ENCODE measurements at regions not wholly inside any gene's neighbourhood (a gene's known extent, or its start where the extent isn't known, plus 50 kb on each side); places are given as distances from the start of the nearest gene placed in this dataset.
"Not testable (repeated sequence)": the region's sequence is repeated elsewhere in the genome, so short reads cannot be mapped to it uniquely, and the experiment has no call there.

DNA sequence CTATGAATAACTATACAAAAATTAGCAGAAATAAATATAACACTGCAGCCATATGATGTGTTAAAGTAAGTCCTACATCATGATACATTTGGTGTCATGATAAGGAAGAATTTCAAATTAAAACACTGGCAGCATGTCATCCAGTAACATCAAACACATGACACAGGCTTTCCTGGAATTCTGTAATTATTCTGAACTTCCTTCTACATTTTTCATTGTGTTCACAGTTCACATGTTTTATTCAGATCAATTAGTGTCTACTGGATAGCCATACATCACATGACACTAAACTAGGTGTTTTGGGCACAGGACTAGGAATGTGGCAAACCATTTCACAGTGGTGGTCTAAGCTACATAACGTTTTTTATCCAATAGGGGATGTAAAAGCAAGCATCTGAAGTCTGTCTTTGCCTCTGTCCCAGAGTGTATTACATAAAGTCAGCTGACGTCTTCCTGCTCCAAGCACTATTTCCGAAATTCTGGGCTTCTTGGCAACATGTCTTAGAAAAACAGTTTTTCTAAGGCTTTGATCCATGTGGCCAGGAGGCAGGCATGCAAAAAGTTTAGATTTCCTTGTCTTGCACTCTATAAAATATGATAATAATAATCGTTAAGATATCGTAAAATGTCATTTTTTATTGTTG lies 707.9 kb downstream of the CENPC start:
- no peak for DNase-seq (ENCODE audit: low read depth)

DNA sequence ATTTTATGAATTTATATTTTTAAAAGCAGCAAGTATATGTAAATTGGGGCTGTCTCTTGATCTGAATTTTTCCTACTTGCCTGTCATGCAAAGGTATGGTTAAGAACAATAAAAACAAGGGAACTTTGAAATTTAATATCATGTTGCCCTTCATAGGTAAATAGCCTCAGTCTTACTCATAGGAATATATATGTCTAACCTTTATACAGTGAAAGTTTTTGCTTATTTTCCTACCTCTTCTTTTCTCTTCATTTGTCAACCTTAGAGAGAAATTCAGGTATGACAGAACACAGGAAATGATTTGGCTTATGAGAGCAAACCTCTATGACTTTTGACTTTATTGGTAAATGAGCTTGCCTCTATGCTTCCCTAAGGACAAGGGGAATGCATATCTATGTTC lies 716.0 kb downstream of the CENPC start:
- DNase-seq (ENCODE audit: low read depth) = no peak

- no peak for DNase-seq (ENCODE audit: low read depth)
Measured at GRCh38 chr4:66820681-66821080, 724.6 kb downstream of the CENPC start.

GRCh38 chr4:66814277-66814676 lies 731.0 kb downstream of the CENPC start:
- DNase-seq (ENCODE audit: low read depth) = no peak

DNA sequence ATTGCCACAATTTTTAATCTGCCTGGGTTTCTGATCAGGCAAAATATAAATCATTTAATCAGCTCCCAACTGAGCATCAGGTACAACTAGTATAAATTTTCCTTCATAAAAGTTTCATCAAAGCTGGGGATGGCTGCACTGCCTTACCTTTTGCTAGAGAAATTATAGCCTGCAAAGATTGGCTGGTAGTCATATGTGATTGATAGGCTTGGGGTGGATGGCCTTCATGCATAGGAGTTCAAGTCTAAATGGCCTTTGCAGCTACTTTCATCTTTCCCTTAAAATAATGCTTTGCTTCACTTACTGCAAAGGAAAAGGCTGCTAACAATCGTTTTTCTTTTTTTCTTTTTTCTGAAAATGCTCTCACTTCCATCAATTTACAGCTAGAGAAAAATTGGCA lies 739.7 kb downstream of the CENPC start:
- no peak for DNase-seq (ENCODE audit: low read depth)

DNA sequence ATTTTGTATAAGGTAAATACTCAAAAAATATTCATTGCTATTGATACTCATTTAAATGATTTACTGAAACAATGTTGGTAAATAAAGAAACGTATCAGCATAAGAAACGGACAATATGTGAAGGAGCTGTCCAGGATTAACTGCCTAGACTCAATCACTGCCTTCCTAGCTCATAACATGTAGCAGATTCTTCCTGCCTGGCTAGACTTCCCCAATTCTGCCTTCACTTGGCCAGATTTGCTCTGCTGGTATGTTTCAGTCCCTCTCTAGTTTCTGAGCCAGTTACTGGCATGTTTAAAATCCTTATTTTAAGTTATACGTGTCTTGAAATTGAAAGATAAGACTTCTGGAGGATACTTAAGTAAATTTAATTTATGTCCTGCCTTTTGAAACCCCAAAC lies 740.3 kb downstream of the CENPC start:
- DNase-seq (ENCODE audit: low read depth) = no peak

- no peak for DNase-seq (ENCODE audit: low read depth)
Measured at GRCh38 chr4:66797608-66798007, 747.7 kb downstream of the CENPC start.

DNA sequence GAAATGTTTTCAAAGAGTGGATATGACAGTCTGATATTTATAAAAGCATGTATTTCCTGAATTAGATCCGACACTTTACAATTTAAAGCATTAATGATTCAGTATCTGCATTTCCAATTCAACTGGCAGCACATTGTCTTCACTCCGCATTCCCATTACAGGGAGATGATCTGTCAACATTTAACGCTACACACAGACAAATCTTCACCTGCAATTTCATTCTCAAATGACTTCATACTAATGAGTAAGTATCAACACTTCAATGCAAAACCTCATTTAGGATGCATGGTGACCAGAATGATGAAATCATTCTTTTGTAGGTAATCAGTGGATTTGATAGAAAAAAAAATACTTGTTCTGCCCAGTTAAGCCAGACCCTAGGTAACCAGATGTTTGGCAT lies 749.6 kb downstream of the CENPC start:
- DNase-seq (ENCODE audit: low read depth) = no peak

DNA sequence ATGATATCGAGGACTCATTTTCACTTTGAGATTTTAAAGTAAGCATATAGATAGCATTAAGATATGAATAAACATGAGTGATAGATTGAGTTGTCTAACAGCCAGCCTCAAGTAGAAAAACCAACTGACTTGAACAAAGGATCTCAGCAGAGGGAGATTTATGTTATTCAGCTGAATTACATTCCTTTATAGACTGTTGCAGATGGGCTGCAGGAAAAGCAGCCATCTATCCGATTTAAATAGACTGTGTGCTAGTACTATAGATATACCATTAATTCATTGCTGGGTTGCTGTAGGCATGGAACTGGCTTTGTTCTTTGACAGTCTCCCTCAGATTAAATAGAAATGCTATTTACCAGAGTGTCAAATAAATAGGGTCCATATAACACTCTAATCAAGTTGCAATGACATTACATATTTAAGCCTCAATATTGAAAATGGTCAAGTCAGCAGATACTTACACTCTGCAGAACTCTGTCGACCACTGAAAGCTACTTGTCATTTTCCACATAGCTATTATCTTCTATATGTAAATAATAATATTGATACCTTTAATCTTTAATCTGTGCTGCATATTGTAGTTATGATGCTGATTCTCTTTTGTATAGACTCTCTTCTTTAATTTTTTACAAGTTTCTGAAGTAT lies 750.8 kb downstream of the CENPC start:
- DNase-seq (ENCODE audit: low read depth) = no peak

- DNase-seq (ENCODE audit: low read depth) = no peak
Measured at GRCh38 chr4:66791686-66792085, 753.6 kb downstream of the CENPC start.

DNA sequence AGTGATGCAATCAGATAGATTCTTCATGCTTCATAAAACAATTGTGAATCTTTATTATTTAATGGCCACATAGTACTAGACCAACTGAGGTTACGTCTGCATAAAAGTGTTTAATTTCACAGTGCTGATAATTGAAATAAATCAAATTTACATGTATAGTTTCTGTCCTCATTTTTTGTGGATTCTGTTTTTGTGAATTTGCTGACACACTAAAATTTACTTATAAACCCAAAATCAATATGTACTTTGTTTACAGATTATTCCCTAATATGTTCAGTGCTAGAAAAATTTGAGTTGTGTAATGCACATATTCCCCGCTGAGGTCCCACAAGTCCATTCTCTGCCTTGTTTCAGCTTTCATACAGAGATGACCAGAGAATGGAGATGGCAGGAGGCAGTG lies 759.8 kb downstream of the CENPC start:
- no peak for DNase-seq (ENCODE audit: low read depth)

- not testable (repeated sequence) for DNase-seq (ENCODE audit: low read depth)
Measured at GRCh38 chr4:66782751-66783150, 762.6 kb downstream of the CENPC start.

DNA sequence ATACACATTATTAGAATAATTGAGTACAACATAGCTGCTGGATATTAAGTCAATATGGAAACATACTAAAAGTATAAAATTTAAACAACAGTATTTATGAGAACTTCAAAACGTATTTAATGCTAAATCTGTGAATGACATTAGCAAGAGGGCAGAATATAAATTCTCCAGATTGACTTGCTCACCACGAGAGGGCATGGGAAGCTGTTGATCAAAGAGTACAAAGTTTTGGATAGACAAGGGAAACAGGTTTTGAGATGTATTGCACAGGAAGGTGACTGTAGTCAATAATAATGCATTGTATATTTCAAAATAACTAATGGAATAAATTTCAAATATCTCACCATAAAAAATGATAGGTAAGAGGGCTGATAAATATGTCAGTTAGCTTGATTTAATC lies 768.2 kb downstream of the CENPC start:
- no peak for DNase-seq (ENCODE audit: low read depth)

DNA sequence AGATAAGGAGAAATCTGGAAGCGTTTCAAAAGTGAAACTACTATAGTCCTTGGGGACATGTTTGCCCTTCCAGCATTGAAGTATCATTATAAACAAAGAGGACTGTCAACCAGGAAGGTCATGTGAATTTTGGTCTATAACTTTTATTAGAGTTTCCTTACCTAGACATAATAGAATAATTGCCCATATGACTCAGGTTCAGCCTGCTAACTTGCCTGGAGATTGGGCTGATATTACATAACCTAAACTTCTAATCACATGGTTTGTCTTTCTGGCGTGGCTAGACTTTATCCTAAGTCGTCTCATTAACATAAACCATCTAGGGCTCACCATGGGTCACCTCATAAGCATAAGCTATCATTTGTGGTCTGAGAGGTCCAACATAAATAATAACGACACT lies 775.9 kb downstream of the CENPC start:
- DNase-seq (ENCODE audit: low read depth) = no peak

DNA sequence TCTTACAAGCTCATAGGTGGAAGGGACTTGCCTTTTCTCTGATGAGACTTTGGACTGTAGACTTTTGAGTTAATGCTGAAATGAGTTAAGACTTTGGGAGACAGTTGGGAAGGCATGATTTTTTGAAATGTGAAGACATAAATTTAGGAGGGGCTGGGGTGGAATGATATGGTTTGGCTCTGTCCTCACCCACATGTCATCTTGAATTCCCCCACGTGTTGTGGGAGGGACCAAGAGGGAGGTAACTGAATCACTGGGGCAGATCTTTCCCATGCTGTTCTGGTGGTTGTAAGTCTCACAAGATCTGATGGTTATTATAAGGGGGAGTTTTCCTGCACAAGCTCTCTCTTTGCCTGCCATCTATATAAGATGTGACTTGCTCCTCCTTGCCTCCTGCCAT lies 777.9 kb downstream of the CENPC start:
- no peak for DNase-seq (ENCODE audit: low read depth)

DNA sequence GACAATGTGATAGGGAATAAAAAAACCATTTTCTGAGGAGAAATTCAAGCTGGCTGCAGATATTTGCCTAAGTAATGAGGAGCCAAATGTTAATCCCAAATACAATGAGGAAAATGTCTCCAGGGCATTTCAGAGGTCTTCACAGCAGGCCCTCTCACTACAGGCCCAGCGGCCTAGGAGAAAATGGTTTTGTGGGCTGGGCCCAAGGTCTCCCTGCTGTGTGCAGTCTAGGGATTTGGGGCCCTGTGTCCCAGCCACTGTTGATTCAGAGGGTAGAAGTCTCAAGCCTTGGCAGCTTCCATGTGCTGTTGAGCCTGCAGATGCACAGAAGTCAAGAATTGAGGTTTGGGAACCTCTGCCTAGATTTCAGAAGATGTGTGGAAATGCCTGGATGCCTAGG lies 778.7 kb downstream of the CENPC start:
- no peak for DNase-seq (ENCODE audit: low read depth)

DNA sequence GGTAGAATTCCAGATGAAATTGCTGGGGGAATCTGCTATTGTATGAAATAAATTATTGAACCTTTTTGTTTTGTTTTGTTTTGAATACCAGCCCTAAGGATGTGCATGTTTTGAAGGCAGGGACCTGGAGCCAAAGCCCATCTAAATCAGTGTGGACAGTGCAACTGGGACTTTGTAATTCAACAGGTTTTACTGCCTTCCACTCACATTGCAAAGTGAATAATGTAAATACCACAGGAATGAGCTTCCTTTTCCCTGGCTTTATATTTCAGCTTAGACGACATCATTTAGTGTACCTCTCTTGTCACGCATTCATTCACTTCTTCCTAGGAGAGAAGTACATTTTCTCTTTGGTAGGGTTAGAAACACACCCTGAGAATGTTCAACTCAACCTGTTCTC lies 795.0 kb downstream of the CENPC start:
- DNase-seq (ENCODE audit: low read depth) = no peak

DNA sequence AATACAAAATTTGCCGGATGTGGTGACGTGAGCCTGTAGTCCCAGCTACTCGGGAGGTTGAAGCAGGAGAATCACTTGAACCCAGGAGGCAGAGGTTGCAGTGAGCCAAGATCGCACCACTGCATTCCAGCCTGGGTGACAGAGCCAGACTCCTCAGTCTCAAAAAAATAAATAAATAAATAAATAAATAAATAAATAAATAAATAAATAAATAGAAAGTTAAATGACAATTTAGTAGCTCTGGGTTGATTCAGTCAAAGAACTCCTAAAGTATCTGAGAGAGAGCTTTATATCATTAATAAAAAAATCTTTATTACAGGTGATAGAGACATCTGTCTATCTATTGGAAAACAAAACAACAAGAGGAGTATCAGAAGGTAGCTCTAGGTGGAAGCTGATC lies 798.4 kb downstream of the CENPC start:
- not testable (repeated sequence) for DNase-seq (ENCODE audit: low read depth)

GRCh38 chr4:66741081-66741480 lies 804.2 kb downstream of the CENPC start:
- DNase-seq (ENCODE audit: low read depth) = no peak

DNA sequence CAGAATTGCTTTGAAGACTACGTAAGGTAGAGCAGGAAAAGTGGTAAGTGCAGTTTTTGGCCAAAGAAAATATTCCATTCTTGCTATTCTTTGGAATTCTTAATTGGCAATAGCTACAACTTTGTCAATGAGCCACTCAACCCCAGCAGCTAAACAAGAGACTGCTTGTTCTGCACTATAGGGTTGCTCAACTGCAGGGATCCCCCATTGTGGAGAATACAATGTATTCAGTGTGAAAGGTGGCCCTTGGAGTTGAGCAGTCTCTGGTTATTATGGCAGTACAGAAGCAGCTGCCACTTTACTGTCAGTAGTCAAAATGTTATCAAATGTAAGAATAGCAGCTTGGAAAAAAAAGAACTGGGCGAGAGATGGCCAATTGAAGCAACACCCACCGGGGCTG lies 808.7 kb downstream of the CENPC start:
- no peak for DNase-seq (ENCODE audit: low read depth)

DNA sequence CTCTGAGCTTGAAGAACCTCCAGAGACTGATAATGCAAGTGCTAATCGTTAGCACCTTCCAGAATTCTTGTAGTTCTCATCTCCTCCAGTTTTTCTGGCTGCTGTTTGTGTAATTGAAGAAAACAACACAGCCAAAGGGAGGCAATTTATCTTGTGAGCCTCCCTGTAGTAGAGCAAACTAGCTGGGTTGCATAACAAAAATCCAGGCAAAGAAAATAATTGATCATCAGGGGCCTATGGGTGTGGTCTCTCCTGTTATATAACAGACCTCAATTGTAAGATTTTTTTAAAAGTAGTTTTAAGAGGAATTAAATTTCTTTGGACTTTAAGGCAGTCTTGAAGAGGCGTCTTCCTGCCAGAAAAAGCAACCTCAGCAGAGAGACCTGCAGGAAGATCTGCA lies 817.0 kb downstream of the CENPC start:
- no peak for DNase-seq (ENCODE audit: low read depth)

GRCh38 chr4:66712301-66712921 lies 832.9 kb downstream of the CENPC start:
- DNase-seq (ENCODE audit: low read depth) = not testable (repeated sequence)

DNA sequence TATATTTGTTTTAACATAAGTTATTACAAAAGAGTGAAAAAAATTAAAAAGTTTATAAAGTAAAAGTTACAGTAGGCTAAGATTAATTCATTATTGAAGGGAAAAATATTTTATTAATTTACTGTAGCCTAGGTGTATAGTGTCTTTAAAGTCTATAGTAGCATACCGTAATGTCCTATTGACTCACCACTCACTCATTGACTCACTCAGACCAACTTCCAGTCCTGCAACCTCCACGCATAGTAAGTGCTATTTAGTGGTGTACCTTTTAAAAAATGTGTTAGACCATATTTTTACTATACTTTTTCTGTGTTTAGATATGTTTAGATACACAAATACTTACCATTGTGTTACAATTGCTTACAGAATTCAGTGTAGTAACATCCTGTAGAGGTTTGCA lies 841.1 kb downstream of the CENPC start:
- DNase-seq (ENCODE audit: low read depth) = no peak

GRCh38 chr4:66694739-66695138 lies 850.6 kb downstream of the CENPC start:
- no peak for DNase-seq (ENCODE audit: low read depth)
